ENCODE measurements at regions not wholly inside any gene's neighbourhood (a gene's known extent, or its start where the extent isn't known, plus 50 kb on each side); places are given as distances from the start of the nearest gene placed in this dataset.

DNA sequence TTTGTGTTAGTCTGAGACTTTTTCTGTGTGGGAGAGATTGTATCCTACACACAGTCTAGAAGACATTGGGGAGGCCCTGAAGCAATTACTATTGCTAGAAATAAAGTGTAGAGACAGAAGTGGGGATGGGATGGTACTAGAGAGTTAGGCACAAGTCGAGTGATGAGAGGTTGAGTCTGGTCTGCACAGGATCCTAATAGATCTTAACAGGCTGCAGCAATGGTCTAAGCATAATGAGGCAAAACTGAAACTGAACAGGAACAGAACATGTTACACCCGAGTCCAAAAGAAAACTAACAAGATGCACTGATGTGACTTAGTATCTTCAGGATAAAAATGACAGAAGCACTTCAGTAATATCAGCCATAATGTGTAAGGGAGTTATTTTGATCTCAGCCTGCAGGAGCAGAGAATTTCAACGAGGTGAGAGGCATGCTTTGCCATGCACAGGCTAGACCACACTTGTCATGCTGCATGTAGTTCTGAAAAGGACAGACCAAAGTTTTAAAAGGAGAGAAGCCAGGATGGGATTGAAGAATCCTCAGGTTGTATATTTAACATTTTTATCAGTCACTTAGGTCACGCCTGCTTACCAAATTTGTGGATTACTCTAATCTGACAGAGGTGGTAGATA, 205.8 kb upstream of the BOD1L1 start:
- intact Hi-C loops (cut with DNase I; ENCODE audit: low total_unique reads), result no loop called here
- DNase-seq, result no peak
- H3K9me3 ChIP-seq, result no peaks in the 10 kb centered on the region
- no peak overlapping the region for H3K27ac ChIP-seq
- no peaks in the 10 kb centered on the region for H3K4me1 ChIP-seq
- no peaks in the 10 kb centered on the region for H3K36me3 ChIP-seq
- no peaks in the 10 kb centered on the region for H3K27me3 ChIP-seq
- TF ChIP-seq, protein P1, sequence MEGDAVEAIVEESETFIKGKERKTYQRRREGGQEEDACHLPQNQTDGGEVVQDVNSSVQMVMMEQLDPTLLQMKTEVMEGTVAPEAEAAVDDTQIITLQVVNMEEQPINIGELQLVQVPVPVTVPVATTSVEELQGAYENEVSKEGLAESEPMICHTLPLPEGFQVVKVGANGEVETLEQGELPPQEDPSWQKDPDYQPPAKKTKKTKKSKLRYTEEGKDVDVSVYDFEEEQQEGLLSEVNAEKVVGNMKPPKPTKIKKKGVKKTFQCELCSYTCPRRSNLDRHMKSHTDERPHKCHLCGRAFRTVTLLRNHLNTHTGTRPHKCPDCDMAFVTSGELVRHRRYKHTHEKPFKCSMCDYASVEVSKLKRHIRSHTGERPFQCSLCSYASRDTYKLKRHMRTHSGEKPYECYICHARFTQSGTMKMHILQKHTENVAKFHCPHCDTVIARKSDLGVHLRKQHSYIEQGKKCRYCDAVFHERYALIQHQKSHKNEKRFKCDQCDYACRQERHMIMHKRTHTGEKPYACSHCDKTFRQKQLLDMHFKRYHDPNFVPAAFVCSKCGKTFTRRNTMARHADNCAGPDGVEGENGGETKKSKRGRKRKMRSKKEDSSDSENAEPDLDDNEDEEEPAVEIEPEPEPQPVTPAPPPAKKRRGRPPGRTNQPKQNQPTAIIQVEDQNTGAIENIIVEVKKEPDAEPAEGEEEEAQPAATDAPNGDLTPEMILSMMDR (IDR thresholded peaks at IDR 0.05), result no peak
- H3K4me3 ChIP-seq, result no peak overlapping the region

DNA sequence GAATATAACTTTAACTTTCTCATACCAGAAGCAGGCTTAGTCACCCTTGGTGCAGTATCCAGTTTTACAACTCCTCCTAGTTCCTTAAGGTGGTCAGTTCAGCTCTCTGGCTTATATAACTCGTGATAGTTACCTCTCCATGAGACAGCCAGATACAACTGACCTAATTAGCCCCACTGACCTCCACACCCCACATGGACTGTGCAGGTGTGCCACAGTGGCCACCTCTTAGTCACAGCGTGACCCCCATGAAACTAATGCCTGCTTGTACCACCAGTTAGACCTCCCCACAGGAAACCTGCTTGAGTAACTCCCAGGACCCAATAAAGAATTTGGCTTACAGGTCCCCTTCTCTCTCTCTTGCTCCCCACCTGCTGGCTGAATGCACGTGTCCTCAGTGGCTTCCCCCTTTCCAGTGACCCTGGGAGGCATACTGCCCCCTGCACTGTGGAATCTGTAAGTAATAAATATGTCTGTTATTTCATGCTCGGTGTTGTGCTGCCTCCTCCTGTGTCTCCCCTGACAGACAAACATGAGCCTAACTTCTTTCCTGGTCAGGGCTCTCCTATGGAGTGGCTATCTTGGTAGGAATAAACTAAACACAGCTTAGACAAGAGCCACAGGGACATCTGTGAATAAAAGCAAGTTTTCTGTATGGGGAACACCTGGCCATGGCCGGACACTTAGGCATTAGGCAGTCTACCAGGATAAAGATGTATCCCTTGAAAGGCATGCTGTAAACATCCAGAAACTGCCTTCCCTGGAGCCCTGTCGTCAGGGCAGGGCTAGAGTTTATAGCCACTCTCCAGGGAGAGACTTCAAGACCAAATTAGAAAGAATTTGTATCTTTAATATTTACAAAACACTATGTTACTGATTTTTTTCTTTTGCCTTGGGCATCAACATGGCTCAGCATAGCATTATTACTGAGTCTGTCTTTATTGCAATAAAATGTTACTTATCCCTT, 209.7 kb upstream of the BOD1L1 start:
- no peak for DNase-seq
- Histone ChIP-seq H3K4me1 (no peaks in the 10 kb centered on the region), H3K4me3 (no peak overlapping the region), H3K9me3 (no peaks in the 10 kb centered on the region), H3K27ac (no peak overlapping the region), H3K27me3 (no peaks in the 10 kb centered on the region), H3K36me3 (no peaks in the 10 kb centered on the region)
- TF ChIP-seq, protein P1 (IDR thresholded peaks at IDR 0.05), result no peak
- intact Hi-C loops (cut with DNase I; ENCODE audit: low total_unique reads), result no loop called here

- Histone ChIP-seq H3K27me3 (no peaks in the 10 kb centered on the region), H3K27ac (no peak overlapping the region), H3K36me3 (no peaks in the 10 kb centered on the region), H3K9me3 (no peaks in the 10 kb centered on the region), H3K4me3 (no peak overlapping the region), H3K4me1 (peaks cover 0 to 8% (median 0%) of the 10 kb centered on the region in 4 donors)
- TF ChIP-seq, protein P1 (IDR thresholded peaks at IDR 0.05), result no peak
- no peak for DNase-seq
- intact Hi-C loops (cut with DNase I; ENCODE audit: low total_unique reads), result no loop called here
These were observed 213.1 kb upstream of the BOD1L1 start for GRCh38 chr4:13840502-13841190.

DNA sequence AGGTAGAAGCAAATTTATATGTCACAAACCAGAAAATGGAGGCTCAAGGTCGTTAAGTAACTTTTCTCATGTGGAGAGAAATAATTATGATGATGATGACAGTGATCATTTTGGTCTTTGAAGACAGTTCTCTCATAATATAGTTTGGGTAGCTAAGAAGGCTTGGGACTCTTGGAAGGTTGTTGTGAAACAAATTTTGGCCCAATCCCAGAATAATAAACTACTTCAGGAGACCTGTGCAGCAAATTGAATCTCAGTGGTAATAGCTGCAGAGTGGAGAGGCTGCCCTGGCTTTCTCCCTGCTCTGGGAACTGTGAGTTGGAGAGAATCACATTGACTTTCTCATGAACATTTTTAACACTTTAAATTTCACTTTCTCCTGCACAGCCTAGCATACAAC, 217.2 kb upstream of the BOD1L1 start:
- H3K27me3 ChIP-seq, result no peaks in the 10 kb centered on the region
- H3K4me3 ChIP-seq, result no peak overlapping the region
- no peaks in the 10 kb centered on the region for H3K36me3 ChIP-seq
- TF ChIP-seq, protein P1 (IDR thresholded peaks at IDR 0.05), result no peak
- H3K4me1 ChIP-seq, result peaks cover 0 to 8% (median 0%) of the 10 kb centered on the region in 4 donors
- no peaks in the 10 kb centered on the region for H3K9me3 ChIP-seq
- no peak overlapping the region for H3K27ac ChIP-seq
- intact Hi-C loops (cut with DNase I; ENCODE audit: low total_unique reads), result no loop called here
- DNase-seq, result no peak

- no peak overlapping the region for H3K4me3 ChIP-seq
- no peak overlapping the region for H3K27ac ChIP-seq
- no peaks in the 10 kb centered on the region for H3K4me1 ChIP-seq
- H3K36me3 ChIP-seq, result no peaks in the 10 kb centered on the region
- no peaks in the 10 kb centered on the region for H3K9me3 ChIP-seq
- TF ChIP-seq, protein P1 (IDR thresholded peaks at IDR 0.05), result no peak
- intact Hi-C loops (cut with DNase I; ENCODE audit: low total_unique reads), result no loop called here
- H3K27me3 ChIP-seq, result no peaks in the 10 kb centered on the region
- no peak for DNase-seq
These were observed 222.3 kb upstream of the BOD1L1 start for GRCh38 chr4:13849778-13850177.

Data from tibial artery (tissue), 4 donors.